Osteoblast (primary cell): ENCODE measurements at regions not wholly inside any gene's neighbourhood (a gene's known extent, or its start where the extent isn't known, plus 50 kb on each side); places are given as distances from the start of the nearest gene placed in this dataset.

Experiments
- DNase-seq: peaks from one replicate; pipeline ENCODE4 v3.0.0; 2011; ENCODE audit warnings: low spot score, mixed read lengths; ENCODE audit not compliant: insufficient read length; ENCODE audit errors: missing footprints
- H2AFZ ChIP-seq: 2 replicates; pipeline ENCODE4 v1.6.0; 2011; ENCODE audit warnings: mild to moderate bottlenecking, low read length
- H3K27ac ChIP-seq: 2 replicates; pipeline ENCODE4 v1.5.1; 2011; ENCODE audit warnings: mild to moderate bottlenecking, low read depth, low read length, moderate library complexity
- H3K27me3 ChIP-seq: 2 replicates; pipeline ENCODE4 v1.6.0; 2012; ENCODE audit warnings: mild to moderate bottlenecking, control low read depth, inconsistent platforms, low read length, moderate library complexity; ENCODE audit not compliant: insufficient read depth
- H3K36me3 ChIP-seq: 2 replicates; pipeline ENCODE4 v1.5.1; 2011; ENCODE audit warnings: mild to moderate bottlenecking, low read length, control low read depth, moderate library complexity; ENCODE audit not compliant: insufficient read depth
- H3K4me1 ChIP-seq: 2 replicates; pipeline ENCODE4 v1.5.1; 2011; ENCODE audit warnings: mild to moderate bottlenecking, low read length, control low read depth, moderate library complexity; ENCODE audit not compliant: insufficient read depth
- H3K4me2 ChIP-seq: 2 replicates; pipeline ENCODE4 v1.6.0; 2011; ENCODE audit warnings: mild to moderate bottlenecking, low read length; ENCODE audit not compliant: insufficient read depth
- H3K4me3 ChIP-seq: fragments of 200-600 bp; sonication (generic); 3 replicates; pipeline ENCODE4 v1.5.1; 2012; ENCODE audit warnings: mild to moderate bottlenecking, low read length, inconsistent platforms; ENCODE audit not compliant: insufficient read depth
- H3K79me2 ChIP-seq: 2 replicates; pipeline ENCODE4 v1.6.0; 2012; ENCODE audit warnings: mild to moderate bottlenecking, low read length, control low read depth, inconsistent platforms; ENCODE audit not compliant: insufficient read depth
- H3K9me3 ChIP-seq: 2 replicates; pipeline ENCODE4 v1.5.1; 2011; ENCODE audit warnings: low read depth, low read length, control low read depth
- H4K20me1 ChIP-seq: 2 replicates; pipeline ENCODE4 v1.6.0; 2012; ENCODE audit warnings: mild to moderate bottlenecking, low read length, control low read depth; ENCODE audit not compliant: insufficient read depth
- TF ChIP-seq, protein P1 (sequence below): IDR thresholded peaks from 2 replicates; pipeline ENCODE4 v1.5.1; 2011; ENCODE audit warnings: mild to moderate bottlenecking, low read depth, low read length, moderate library complexity; ENCODE audit errors: extremely low read depth

DNA sequence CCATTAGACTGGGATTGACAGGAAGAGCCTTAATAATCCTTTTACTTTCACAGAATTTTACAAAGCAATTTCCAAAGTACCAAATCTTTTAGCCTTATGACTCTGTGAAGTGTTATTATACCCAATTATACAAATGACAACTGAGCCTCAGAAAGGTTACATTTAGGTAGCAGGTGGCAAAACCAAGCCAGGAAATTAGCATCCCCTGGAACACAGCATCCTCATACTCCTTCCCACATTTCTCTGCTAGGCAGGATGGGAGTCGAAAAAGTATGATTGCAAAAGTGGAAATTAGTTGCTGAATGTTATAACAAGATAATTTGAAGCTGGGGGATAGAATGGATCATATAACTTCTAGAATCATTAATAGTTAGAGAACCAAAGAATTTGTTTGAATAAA lies 359.7 kb upstream of the PDGFD start:
- H3K79me2 ChIP-seq, result no peaks in the 10 kb centered on the region
- no peak for DNase-seq
- H4K20me1 ChIP-seq, result no peaks in the 10 kb centered on the region
- H3K4me2 ChIP-seq, result no peak overlapping the region
- no peaks in the 10 kb centered on the region for H3K9me3 ChIP-seq
- no peak overlapping the region for H3K4me3 ChIP-seq
- TF ChIP-seq, protein P1, sequence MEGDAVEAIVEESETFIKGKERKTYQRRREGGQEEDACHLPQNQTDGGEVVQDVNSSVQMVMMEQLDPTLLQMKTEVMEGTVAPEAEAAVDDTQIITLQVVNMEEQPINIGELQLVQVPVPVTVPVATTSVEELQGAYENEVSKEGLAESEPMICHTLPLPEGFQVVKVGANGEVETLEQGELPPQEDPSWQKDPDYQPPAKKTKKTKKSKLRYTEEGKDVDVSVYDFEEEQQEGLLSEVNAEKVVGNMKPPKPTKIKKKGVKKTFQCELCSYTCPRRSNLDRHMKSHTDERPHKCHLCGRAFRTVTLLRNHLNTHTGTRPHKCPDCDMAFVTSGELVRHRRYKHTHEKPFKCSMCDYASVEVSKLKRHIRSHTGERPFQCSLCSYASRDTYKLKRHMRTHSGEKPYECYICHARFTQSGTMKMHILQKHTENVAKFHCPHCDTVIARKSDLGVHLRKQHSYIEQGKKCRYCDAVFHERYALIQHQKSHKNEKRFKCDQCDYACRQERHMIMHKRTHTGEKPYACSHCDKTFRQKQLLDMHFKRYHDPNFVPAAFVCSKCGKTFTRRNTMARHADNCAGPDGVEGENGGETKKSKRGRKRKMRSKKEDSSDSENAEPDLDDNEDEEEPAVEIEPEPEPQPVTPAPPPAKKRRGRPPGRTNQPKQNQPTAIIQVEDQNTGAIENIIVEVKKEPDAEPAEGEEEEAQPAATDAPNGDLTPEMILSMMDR, result no peak
- no peaks in the 10 kb centered on the region for H3K27me3 ChIP-seq
- H3K4me1 ChIP-seq, result no peaks in the 10 kb centered on the region
- H3K36me3 ChIP-seq, result no peaks in the 10 kb centered on the region
- no peak overlapping the region for H2AFZ ChIP-seq
- no peak overlapping the region for H3K27ac ChIP-seq

- no peak for DNase-seq
Measured at GRCh38 chr11:104522650-104523049, 358.7 kb upstream of the PDGFD start.

GRCh38 chr11:104522123-104522522 lies 358.2 kb upstream of the PDGFD start:
- H4K20me1 ChIP-seq, result no peaks in the 10 kb centered on the region
- H3K79me2 ChIP-seq, result no peaks in the 10 kb centered on the region
- H3K4me2 ChIP-seq, result no peak overlapping the region
- H3K9me3 ChIP-seq, result no peaks in the 10 kb centered on the region
- TF ChIP-seq, protein P1, result no peak
- no peaks in the 10 kb centered on the region for H3K4me1 ChIP-seq
- H2AFZ ChIP-seq, result no peak overlapping the region
- DNase-seq, result no peak
- no peaks in the 10 kb centered on the region for H3K36me3 ChIP-seq
- H3K4me3 ChIP-seq, result no peak overlapping the region
- no peaks in the 10 kb centered on the region for H3K27me3 ChIP-seq
- H3K27ac ChIP-seq, result no peak overlapping the region

More at GRCh38 chr11:104522650-104523049, 358.7 kb upstream of the PDGFD start:
- Histone ChIP-seq H3K79me2 (no peaks in the 10 kb centered on the region), H3K36me3 (no peaks in the 10 kb centered on the region), H3K9me3 (no peaks in the 10 kb centered on the region), H2AFZ (no peak overlapping the region), H4K20me1 (no peaks in the 10 kb centered on the region), H3K27me3 (no peaks in the 10 kb centered on the region), H3K4me3 (no peak overlapping the region), H3K4me1 (no peaks in the 10 kb centered on the region), H3K27ac (no peak overlapping the region), H3K4me2 (no peak overlapping the region)
- TF ChIP-seq, protein P1, result no peak

GRCh38 chr11:104510169-104510568 lies 346.2 kb upstream of the PDGFD start:
- no peaks in the 10 kb centered on the region for H3K27me3 ChIP-seq
- H2AFZ ChIP-seq, result no peak overlapping the region
- no peak for DNase-seq
- H3K4me3 ChIP-seq, result no peak overlapping the region
- no peak overlapping the region for H3K27ac ChIP-seq
- no peaks in the 10 kb centered on the region for H3K4me1 ChIP-seq
- H3K9me3 ChIP-seq, result no peaks in the 10 kb centered on the region
- H3K4me2 ChIP-seq, result no peak overlapping the region
- H3K79me2 ChIP-seq, result no peaks in the 10 kb centered on the region
- no peaks in the 10 kb centered on the region for H3K36me3 ChIP-seq
- TF ChIP-seq, protein P1, result no peak
- H4K20me1 ChIP-seq, result no peaks in the 10 kb centered on the region
